SK-N-SH (cell line): ENCODE measurements at regions not wholly inside any gene's neighbourhood (a gene's known extent, or its start where the extent isn't known, plus 50 kb on each side); places are given as distances from the start of the nearest gene placed in this dataset.

ENCODE experiments used
- CTCF ChIA-PET: fragments of 300-600, 350-600 bp; formaldehyde crosslinking; extraction: SDS; loops from one replicate; lab custom pipeline; 2021; lab: Yijun Ruan, JAX
- POLR2A ChIA-PET: fragments of 350-600 bp; sonication (Branson Sonifier 250); formaldehyde crosslinking; extraction: SDS; loops from one replicate; lab custom pipeline; 2020; ENCODE audit warnings: antibody characterized with exemption, inconsistent platforms; lab: Yijun Ruan, JAX
- DNase-seq: peaks from one replicate; pipeline ENCODE4 v3.0.0; 2012
- H2AFZ ChIP-seq: fragments of 200-600 bp; sonication (generic); 2 replicates; pipeline ENCODE4 v1.8.1; 2016; ENCODE audit warnings: antibody characterized with exemption, mild to moderate bottlenecking, low read depth
- H3F3A ChIP-seq: fragments of 200-600 bp; sonication (generic); replicated peaks from 2 replicates; pipeline ENCODE3; 2016; ENCODE audit warnings: antibody characterized with exemption, mild to moderate bottlenecking; ENCODE audit not compliant: insufficient read depth
- H3K27ac ChIP-seq, 2 experiments: fragments of 200-500 bp in 1 of 2; fragments of 200-600 bp in 1 of 2; sonication (Bioruptor generic) in 1 of 2; sonication (generic), shearing (Covaris generic) in 1 of 2; 2 replicates each; pipeline versions ENCODE4 v1.5.1 to v1.6.1; 2014 to 2016; ENCODE audit warnings: low read depth in 2 of 2, inconsistent platforms in 1 of 2, low read length in 1 of 2, mild to moderate bottlenecking in 1 of 2, mixed read lengths in 1 of 2
- H3K27me3 ChIP-seq: fragments of 200-600 bp; sonication (generic), shearing (Covaris generic); 2 replicates; pipeline ENCODE4 v1.6.1; 2016; ENCODE audit warnings: mixed run types; ENCODE audit not compliant: insufficient read depth
- H3K36me3 ChIP-seq, 2 experiments: fragments of 200-500 bp in 1 of 2; fragments of 200-600 bp in 1 of 2; sonication (Bioruptor generic) in 1 of 2; sonication (generic) in 1 of 2; replicated peaks in 1 of 2; 2 replicates each; pipeline versions ENCODE3 to v1.5.1; 2014 to 2016; ENCODE audit warnings: low read length in 1 of 2, mild to moderate bottlenecking in 1 of 2; ENCODE audit not compliant: insufficient read depth in 2 of 2, control insufficient read depth in 1 of 2
- H3K4me1 ChIP-seq, 2 experiments: fragments of 200-500 bp in 1 of 2; fragments of 200-600 bp in 1 of 2; sonication (Bioruptor generic) in 1 of 2; sonication (generic), shearing (Covaris generic) in 1 of 2; 2 replicates each; pipeline versions ENCODE4 v1.5.1 to v1.6.1; 2014 to 2016; ENCODE audit warnings: low read depth in 1 of 2, low read length in 1 of 2, mixed run types in 1 of 2; ENCODE audit not compliant: insufficient read depth in 2 of 2, control insufficient read depth in 1 of 2
- H3K4me2 ChIP-seq: fragments of 200-600 bp; sonication (generic), shearing (Covaris generic); 2 replicates; pipeline ENCODE4 v1.6.1; 2017; ENCODE audit warnings: mixed run types
- H3K4me3 ChIP-seq, 2 experiments: fragments of 200-500 bp in 1 of 2; fragments of 200-600 bp in 1 of 2; sonication (Bioruptor generic) in 1 of 2; sonication (generic), shearing (Covaris generic) in 1 of 2; 2 replicates each; pipeline versions ENCODE4 v1.5.1 to v1.8.1; 2014 to 2016; ENCODE audit warnings: low read depth in 2 of 2, inconsistent platforms in 1 of 2, low read length in 1 of 2, mild to moderate bottlenecking in 1 of 2, mixed read lengths in 1 of 2, moderate library complexity in 1 of 2
- H3K79me2 ChIP-seq: fragments of 200-600 bp; sonication (generic); 2 replicates; pipeline ENCODE4 v1.8.1; 2017; ENCODE audit warnings: mild to moderate bottlenecking; ENCODE audit not compliant: insufficient read depth
- H3K9ac ChIP-seq: fragments of 200-600 bp; sonication (generic); 2 replicates; pipeline ENCODE4 v1.6.1; 2017; ENCODE audit warnings: mixed run types
- H3K9me2 ChIP-seq: fragments of 200-600 bp; sonication (generic); 2 replicates; pipeline ENCODE4 v1.6.1; 2017; ENCODE audit warnings: mixed run types
- H3K9me3 ChIP-seq: fragments of 200-600 bp; sonication (generic); 2 replicates; pipeline ENCODE4 v1.6.1; 2017; ENCODE audit warnings: mixed run types, mild to moderate bottlenecking, moderate library complexity
- H4K20me1 ChIP-seq: fragments of 200-600 bp; sonication (generic); 2 replicates; pipeline ENCODE4 v1.6.1; 2017; ENCODE audit warnings: mild to moderate bottlenecking, mixed run types; ENCODE audit not compliant: insufficient read depth
- ELF1 ChIP-seq: IDR thresholded peaks from 2 replicates; pipeline ENCODE4 v1.4.0; 2012
- EP300 ChIP-seq, 2 experiments: IDR thresholded peaks; 2 replicates each; pipeline versions ENCODE4 v1.4.0 to v1.6.1; 2012; ENCODE audit warnings: borderline replicate concordance in 1 of 2, low read depth in 1 of 2, low read length in 1 of 2
- FOSL2 ChIP-seq: IDR thresholded peaks from 2 replicates; pipeline ENCODE4 v1.4.0; 2012; ENCODE audit warnings: low read depth, mild to moderate bottlenecking, moderate library complexity, borderline replicate concordance
- FOXJ3 ChIP-seq: sonication (generic); formaldehyde crosslinking; IDR thresholded peaks from 2 replicates; pipeline ENCODE4 v1.5.1; 2020; ENCODE audit warnings: mild to moderate bottlenecking, missing genetic modification reagents
- FOXM1 ChIP-seq: IDR thresholded peaks from 2 replicates; pipeline ENCODE4 v1.4.0; 2012; ENCODE audit warnings: low read depth, mild to moderate bottlenecking
- GATA2 ChIP-seq: sonication (generic); formaldehyde crosslinking; IDR thresholded peaks from 2 replicates; pipeline ENCODE4 v1.5.0; 2020; ENCODE audit warnings: mild to moderate bottlenecking, missing genetic modification reagents
- MEF2A ChIP-seq: IDR thresholded peaks from 2 replicates; pipeline ENCODE4 v1.4.0; 2012; ENCODE audit warnings: low read depth, borderline replicate concordance
- MXI1 ChIP-seq: IDR thresholded peaks from 2 replicates; pipeline ENCODE4 v1.6.1; 2012; ENCODE audit warnings: mild to moderate bottlenecking, low read depth, low read length, improper control_type of control experiment
- NFIC ChIP-seq: IDR thresholded peaks from 2 replicates; pipeline ENCODE4 v1.4.0; 2012; ENCODE audit warnings: borderline replicate concordance
- NRF1 ChIP-seq: IDR thresholded peaks from 2 replicates; pipeline ENCODE4 v1.6.1; 2012; ENCODE audit warnings: low read depth, mild to moderate bottlenecking, low read length
- RFX5 ChIP-seq: IDR thresholded peaks from 2 replicates; pipeline ENCODE4 v1.6.1; 2012; ENCODE audit warnings: mild to moderate bottlenecking, improper control_type of control experiment, low read length
- RXRA ChIP-seq: IDR thresholded peaks from 2 replicates; pipeline ENCODE4 v1.4.0; 2012; ENCODE audit warnings: low read depth, mild to moderate bottlenecking, borderline replicate concordance
- TAF1 ChIP-seq: IDR thresholded peaks from 2 replicates; pipeline ENCODE4 v1.6.1; 2012; ENCODE audit warnings: low read depth, mild to moderate bottlenecking, low read length, moderate library complexity, borderline replicate concordance
- TCF12 ChIP-seq: IDR thresholded peaks from 2 replicates; pipeline ENCODE4 v1.4.0; 2012
- YY1 ChIP-seq: IDR thresholded peaks from 2 replicates; pipeline ENCODE4 v1.4.0; 2012; ENCODE audit warnings: low read depth, mild to moderate bottlenecking
- WGBS: methylation state at CpG from one replicate; pipeline ENCODE4 v1.1.6; 2017; ENCODE audit warnings: low lambda C conversion rate; 5-methylcytosine and 5-hydroxymethylcytosine counted together
- TF ChIP-seq, protein P1 (sequence below): IDR thresholded peaks from 2 replicates; pipeline ENCODE4 v1.4.0; 2012; ENCODE audit warnings: low read depth
- TF ChIP-seq, protein P2 (sequence below): IDR thresholded peaks from 2 replicates; pipeline ENCODE4; 2012
- TF ChIP-seq, protein P3 (sequence below): IDR thresholded peaks from 2 replicates; pipeline ENCODE4 v1.4.0; 2012; ENCODE audit warnings: low read depth, borderline replicate concordance
- TF ChIP-seq, protein P4 (sequence below): IDR thresholded peaks from 2 replicates; pipeline ENCODE4 v1.4.0; 2012; ENCODE audit warnings: low read depth, borderline replicate concordance
- TF ChIP-seq, protein P5 (sequence below): IDR thresholded peaks from 2 replicates; pipeline ENCODE4 v1.6.1; 2012; ENCODE audit warnings: mild to moderate bottlenecking, low read depth, low read length, moderate library complexity

DNA sequence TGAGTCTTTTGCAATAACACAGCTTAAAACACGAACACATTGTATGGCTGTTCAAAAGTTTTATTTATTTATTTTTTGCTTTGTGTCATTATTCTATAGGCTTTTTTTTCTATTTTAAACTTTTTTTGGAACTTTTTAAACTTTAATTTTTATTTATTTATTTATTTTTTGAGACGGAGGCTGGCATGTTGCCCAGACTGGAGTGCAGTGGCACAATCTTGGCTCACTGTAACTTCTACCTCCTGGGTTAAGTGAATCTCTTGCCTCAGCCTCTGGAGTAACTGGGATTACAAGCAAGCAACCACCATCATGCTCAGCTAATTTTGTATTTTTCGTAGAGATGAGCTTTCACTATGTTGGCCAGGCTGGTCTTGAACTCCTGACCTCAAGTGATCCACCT lies 88.3 kb upstream of the GADD45A start:
- ChIA-PET CTCF (interaction anchor here (0.6 kb wide), 1 partner anchor 12 kb away, joined by 3 read pairs; no protein-coding TSS in a partner anchor), POLR2A (no interaction called here)
- Histone ChIP-seq H3K4me2 (no peak overlapping the region), H3K9me3 (no peaks in the 10 kb centered on the region), H3F3A (no peaks in the 10 kb centered on the region), H3K9me2 (no peaks in the 10 kb centered on the region), H2AFZ (no peak overlapping the region), H3K27me3 (no peaks in the 10 kb centered on the region), H3K27ac (no peak overlapping the region), H4K20me1 (no peaks in the 10 kb centered on the region), H3K4me1 (peaks cover 0 to 2% of the 10 kb centered on the region in 2 experiments; a peak in 1 of 4 replicates), H3K79me2 (no peaks in the 10 kb centered on the region), H3K4me3 (no peak overlapping the region), H3K9ac (no peak overlapping the region)
- WGBS: 85% methylated on average over 3 of the region's 3 CpGs
- DNase-seq: no peak
- no peak for TF ChIP-seq MEF2A
- TF ChIP-seq, all 33 proteins: peak for 0
- H3K36me3 ChIP-seq: no peaks in the 10 kb centered on the region

DNA sequence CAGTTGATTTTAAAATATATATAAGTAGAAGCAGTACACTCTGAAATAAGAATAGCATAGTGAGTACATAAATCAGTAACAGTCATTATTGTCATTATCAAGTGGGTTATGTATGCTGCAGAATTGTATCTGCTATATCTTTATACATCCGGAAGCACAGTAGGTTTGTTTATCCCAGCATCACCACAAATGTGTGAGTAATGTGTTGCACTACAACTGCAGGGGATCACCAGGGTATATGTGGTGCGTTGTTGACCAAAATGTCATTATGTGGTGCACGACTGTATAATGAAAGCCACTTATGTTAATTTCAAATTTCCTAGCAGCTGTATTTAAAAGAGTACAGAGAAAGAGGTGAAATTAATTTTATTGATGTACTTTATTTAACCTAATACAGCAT lies 87.7 kb upstream of the GADD45A start:
- no peaks in the 10 kb centered on the region for H4K20me1 ChIP-seq
- no peaks in the 10 kb centered on the region for H3K27me3 ChIP-seq
- CTCF ChIA-PET: interaction anchor here (0.6 kb wide), 1 partner anchor 35 kb away, joined by 3 read pairs; no protein-coding TSS in a partner anchor
- WGBS: 78% methylated on average over 3 of the region's 3 CpGs
- H3K9ac ChIP-seq: no peak overlapping the region
- TF ChIP-seq, protein P1, sequence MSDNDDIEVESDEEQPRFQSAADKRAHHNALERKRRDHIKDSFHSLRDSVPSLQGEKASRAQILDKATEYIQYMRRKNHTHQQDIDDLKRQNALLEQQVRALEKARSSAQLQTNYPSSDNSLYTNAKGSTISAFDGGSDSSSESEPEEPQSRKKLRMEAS: no peak
- TF ChIP-seq RXRA: no peak
- TF ChIP-seq, protein P2, sequence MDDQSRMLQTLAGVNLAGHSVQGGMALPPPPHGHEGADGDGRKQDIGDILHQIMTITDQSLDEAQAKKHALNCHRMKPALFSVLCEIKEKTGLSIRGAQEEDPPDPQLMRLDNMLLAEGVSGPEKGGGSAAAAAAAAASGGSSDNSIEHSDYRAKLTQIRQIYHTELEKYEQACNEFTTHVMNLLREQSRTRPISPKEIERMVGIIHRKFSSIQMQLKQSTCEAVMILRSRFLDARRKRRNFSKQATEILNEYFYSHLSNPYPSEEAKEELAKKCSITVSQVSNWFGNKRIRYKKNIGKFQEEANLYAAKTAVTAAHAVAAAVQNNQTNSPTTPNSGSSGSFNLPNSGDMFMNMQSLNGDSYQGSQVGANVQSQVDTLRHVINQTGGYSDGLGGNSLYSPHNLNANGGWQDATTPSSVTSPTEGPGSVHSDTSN: no peak
- TF ChIP-seq EP300 (IDR thresholded peaks at IDR 0.05; ENCODE audit: borderline replicate concordance in 1 of 2, low read depth in 1 of 2, low read length in 1 of 2): no peak
- TF ChIP-seq MXI1: no peak
- TF ChIP-seq RFX5: no peak
- TF ChIP-seq FOXM1: no peak
- TF ChIP-seq FOXJ3 (CRISPR knock-in tag): no peak
- no peak for TF ChIP-seq GATA2 (CRISPR knock-in tag)
- TF ChIP-seq TCF12: no peak
- TF ChIP-seq TAF1: no peak
- TF ChIP-seq NRF1: no peak
- TF ChIP-seq FOSL2: no peak
- TF ChIP-seq, protein P3, sequence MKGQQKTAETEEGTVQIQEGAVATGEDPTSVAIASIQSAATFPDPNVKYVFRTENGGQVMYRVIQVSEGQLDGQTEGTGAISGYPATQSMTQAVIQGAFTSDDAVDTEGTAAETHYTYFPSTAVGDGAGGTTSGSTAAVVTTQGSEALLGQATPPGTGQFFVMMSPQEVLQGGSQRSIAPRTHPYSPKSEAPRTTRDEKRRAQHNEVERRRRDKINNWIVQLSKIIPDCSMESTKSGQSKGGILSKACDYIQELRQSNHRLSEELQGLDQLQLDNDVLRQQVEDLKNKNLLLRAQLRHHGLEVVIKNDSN: no peak
- TF ChIP-seq, protein P4, sequence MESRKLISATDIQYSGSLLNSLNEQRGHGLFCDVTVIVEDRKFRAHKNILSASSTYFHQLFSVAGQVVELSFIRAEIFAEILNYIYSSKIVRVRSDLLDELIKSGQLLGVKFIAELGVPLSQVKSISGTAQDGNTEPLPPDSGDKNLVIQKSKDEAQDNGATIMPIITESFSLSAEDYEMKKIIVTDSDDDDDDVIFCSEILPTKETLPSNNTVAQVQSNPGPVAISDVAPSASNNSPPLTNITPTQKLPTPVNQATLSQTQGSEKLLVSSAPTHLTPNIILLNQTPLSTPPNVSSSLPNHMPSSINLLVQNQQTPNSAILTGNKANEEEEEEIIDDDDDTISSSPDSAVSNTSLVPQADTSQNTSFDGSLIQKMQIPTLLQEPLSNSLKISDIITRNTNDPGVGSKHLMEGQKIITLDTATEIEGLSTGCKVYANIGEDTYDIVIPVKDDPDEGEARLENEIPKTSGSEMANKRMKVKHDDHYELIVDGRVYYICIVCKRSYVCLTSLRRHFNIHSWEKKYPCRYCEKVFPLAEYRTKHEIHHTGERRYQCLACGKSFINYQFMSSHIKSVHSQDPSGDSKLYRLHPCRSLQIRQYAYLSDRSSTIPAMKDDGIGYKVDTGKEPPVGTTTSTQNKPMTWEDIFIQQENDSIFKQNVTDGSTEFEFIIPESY: no peak
- TF ChIP-seq NFIC: no peak
- TF ChIP-seq MEF2A: no peak
- TF ChIP-seq ELF1: no peak
- TF ChIP-seq, protein P5, sequence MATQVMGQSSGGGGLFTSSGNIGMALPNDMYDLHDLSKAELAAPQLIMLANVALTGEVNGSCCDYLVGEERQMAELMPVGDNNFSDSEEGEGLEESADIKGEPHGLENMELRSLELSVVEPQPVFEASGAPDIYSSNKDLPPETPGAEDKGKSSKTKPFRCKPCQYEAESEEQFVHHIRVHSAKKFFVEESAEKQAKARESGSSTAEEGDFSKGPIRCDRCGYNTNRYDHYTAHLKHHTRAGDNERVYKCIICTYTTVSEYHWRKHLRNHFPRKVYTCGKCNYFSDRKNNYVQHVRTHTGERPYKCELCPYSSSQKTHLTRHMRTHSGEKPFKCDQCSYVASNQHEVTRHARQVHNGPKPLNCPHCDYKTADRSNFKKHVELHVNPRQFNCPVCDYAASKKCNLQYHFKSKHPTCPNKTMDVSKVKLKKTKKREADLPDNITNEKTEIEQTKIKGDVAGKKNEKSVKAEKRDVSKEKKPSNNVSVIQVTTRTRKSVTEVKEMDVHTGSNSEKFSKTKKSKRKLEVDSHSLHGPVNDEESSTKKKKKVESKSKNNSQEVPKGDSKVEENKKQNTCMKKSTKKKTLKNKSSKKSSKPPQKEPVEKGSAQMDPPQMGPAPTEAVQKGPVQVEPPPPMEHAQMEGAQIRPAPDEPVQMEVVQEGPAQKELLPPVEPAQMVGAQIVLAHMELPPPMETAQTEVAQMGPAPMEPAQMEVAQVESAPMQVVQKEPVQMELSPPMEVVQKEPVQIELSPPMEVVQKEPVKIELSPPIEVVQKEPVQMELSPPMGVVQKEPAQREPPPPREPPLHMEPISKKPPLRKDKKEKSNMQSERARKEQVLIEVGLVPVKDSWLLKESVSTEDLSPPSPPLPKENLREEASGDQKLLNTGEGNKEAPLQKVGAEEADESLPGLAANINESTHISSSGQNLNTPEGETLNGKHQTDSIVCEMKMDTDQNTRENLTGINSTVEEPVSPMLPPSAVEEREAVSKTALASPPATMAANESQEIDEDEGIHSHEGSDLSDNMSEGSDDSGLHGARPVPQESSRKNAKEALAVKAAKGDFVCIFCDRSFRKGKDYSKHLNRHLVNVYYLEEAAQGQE: no peak
- TF ChIP-seq YY1: no peak
- no peak for DNase-seq
- no peaks in the 10 kb centered on the region for H3F3A ChIP-seq
- no peak overlapping the region for H2AFZ ChIP-seq
- H3K4me2 ChIP-seq: no peak overlapping the region
- no peaks in the 10 kb centered on the region for H3K9me3 ChIP-seq
- H3K27ac ChIP-seq: no peak overlapping the region
- peaks cover 0 to 2% of the 10 kb centered on the region in 2 experiments; a peak in 1 of 4 replicates for H3K4me1 ChIP-seq
- no peaks in the 10 kb centered on the region for H3K79me2 ChIP-seq
- POLR2A ChIA-PET: no interaction called here
- no peaks in the 10 kb centered on the region for H3K36me3 ChIP-seq
- no peak overlapping the region for H3K4me3 ChIP-seq
- no peaks in the 10 kb centered on the region for H3K9me2 ChIP-seq
